OCI-LY3 (cell line): ENCODE measurements at regions not wholly inside any gene's neighbourhood (a gene's known extent, or its start where the extent isn't known, plus 50 kb on each side); places are given as distances from the start of the nearest gene placed in this dataset.
"Not testable (repeated sequence)": the region's sequence is repeated elsewhere in the genome, so short reads cannot be mapped to it uniquely, and the experiment has no call there.

ENCODE experiments used
- H2AFZ ChIP-seq: fragments of 200-600, 300-600 bp; shearing (Covaris generic); 2 replicates; pipeline ENCODE4 v1.6.0; 2014; ENCODE audit warnings: antibody characterized with exemption, low read depth, low read length
- H3K27ac ChIP-seq: fragments of 200-600, 300-600 bp; sonication (generic); 2 replicates; pipeline ENCODE4 v1.5.1; 2014; ENCODE audit warnings: mild to moderate bottlenecking, low read length, moderate library complexity, mixed read lengths
- H3K27me3 ChIP-seq: fragments of 200-600, 300-600 bp; sonication (generic); 2 replicates; pipeline ENCODE4 v1.6.1; 2014; ENCODE audit warnings: low read depth, low read length, mixed read lengths
- H3K36me3 ChIP-seq: fragments of 200-600, 300-600 bp; sonication (generic); replicated peaks from 2 replicates; pipeline ENCODE3; 2014; ENCODE audit warnings: low read depth, low read length, mixed read lengths
- H3K4me1 ChIP-seq: fragments of 300-600, 200-600 bp; sonication (generic); 2 replicates; pipeline ENCODE4 v1.6.1; 2014; ENCODE audit warnings: low read length, mixed read lengths
- H3K4me2 ChIP-seq: fragments of 200-600, 300-600 bp; sonication (generic); 2 replicates; pipeline ENCODE4 v1.6.1; 2014; ENCODE audit warnings: low read length, mixed read lengths
- H3K4me3 ChIP-seq: fragments of 300-600, 200-600 bp; sonication (generic); 2 replicates; pipeline ENCODE4 v1.5.1; 2014; ENCODE audit warnings: antibody characterized with exemption, mild to moderate bottlenecking, low read length, moderate library complexity
- H3K79me2 ChIP-seq: fragments of 300-600, 200-600 bp; shearing (Covaris generic); 2 replicates; pipeline ENCODE4 v1.6.1; 2014; ENCODE audit warnings: mild to moderate bottlenecking, low read length, mixed read lengths
- H3K9ac ChIP-seq: fragments of 300-600, 200-600 bp; shearing (Covaris generic); 2 replicates; pipeline ENCODE4 v1.6.0; 2014; ENCODE audit warnings: mild to moderate bottlenecking, low read length, moderate library complexity
- H3K9me3 ChIP-seq: fragments of 200-600, 300-600 bp; shearing (Covaris generic); 2 replicates; pipeline ENCODE4 v1.6.1; 2014; ENCODE audit warnings: low read length, mixed read lengths; ENCODE audit not compliant: insufficient read depth
- H4K20me1 ChIP-seq: fragments of 200-600, 300-600 bp; sonication (generic); 2 replicates; pipeline ENCODE4 v1.6.1; 2016; ENCODE audit warnings: low read length, mixed read lengths; ENCODE audit not compliant: insufficient read depth
- CTCF ChIP-seq: fragments of 200-600, 300-600 bp; sonication (generic); IDR thresholded peaks from 2 replicates; pipeline ENCODE4 v1.5.1; 2014; ENCODE audit warnings: antibody characterized with exemption, low read length, low read depth
- EZH2phosphoT487 ChIP-seq: fragments of 200-600 bp; shearing (Covaris generic); IDR thresholded peaks from 2 replicates; pipeline ENCODE4 v1.6.1; 2018; ENCODE audit warnings: antibody characterized with exemption, mixed run types, low read depth

GRCh38 chr4:72876946-72877345 lies 192.6 kb downstream of the COX18 start:
- no peaks in the 10 kb centered on the region for H3K4me1 ChIP-seq
- H2AFZ ChIP-seq, result no peak overlapping the region
- no peaks in the 10 kb centered on the region for H3K36me3 ChIP-seq
- H3K9me3 ChIP-seq, result no peaks in the 10 kb centered on the region
- no peak overlapping the region for H3K4me3 ChIP-seq
- H3K9ac ChIP-seq, result no peak overlapping the region
- no peak overlapping the region for H3K27ac ChIP-seq
- no peaks in the 10 kb centered on the region for H4K20me1 ChIP-seq
- H3K4me2 ChIP-seq, result no peak overlapping the region
- H3K79me2 ChIP-seq, result no peaks in the 10 kb centered on the region
- H3K27me3 ChIP-seq, result no peaks in the 10 kb centered on the region
- TF ChIP-seq CTCF, result no peak
- TF ChIP-seq EZH2phosphoT487, result no peak

GRCh38 chr4:72875545-72875944 lies 194.0 kb downstream of the COX18 start:
- Histone ChIP-seq H3K27me3 (no peaks in the 10 kb centered on the region), H3K4me3 (no peak overlapping the region), H2AFZ (no peak overlapping the region), H3K9ac (no peak overlapping the region), H3K4me1 (no peaks in the 10 kb centered on the region), H3K36me3 (no peaks in the 10 kb centered on the region), H3K79me2 (no peaks in the 10 kb centered on the region), H4K20me1 (no peaks in the 10 kb centered on the region), H3K9me3 (no peaks in the 10 kb centered on the region), H3K27ac (no peak overlapping the region), H3K4me2 (no peak overlapping the region)
- TF ChIP-seq CTCF (no peak), EZH2phosphoT487 (no peak)

GRCh38 chr4:72875138-72875537 lies 194.4 kb downstream of the COX18 start:
- Histone ChIP-seq H3K27me3 (no peaks in the 10 kb centered on the region), H3K79me2 (no peaks in the 10 kb centered on the region)

GRCh38 chr4:72864898-72865297 lies 204.6 kb downstream of the COX18 start:
- H3K4me3 ChIP-seq, result no peak overlapping the region
- no peaks in the 10 kb centered on the region for H4K20me1 ChIP-seq
- H2AFZ ChIP-seq, result no peak overlapping the region
- no peaks in the 10 kb centered on the region for H3K9me3 ChIP-seq
- no peak for TF ChIP-seq CTCF
- no peaks in the 10 kb centered on the region for H3K79me2 ChIP-seq
- no peak overlapping the region for H3K4me2 ChIP-seq
- no peak overlapping the region for H3K27ac ChIP-seq
- no peaks in the 10 kb centered on the region for H3K36me3 ChIP-seq
- H3K4me1 ChIP-seq, result no peaks in the 10 kb centered on the region
- H3K9ac ChIP-seq, result no peak overlapping the region
- no peaks in the 10 kb centered on the region for H3K27me3 ChIP-seq

More at GRCh38 chr4:72875138-72875537, 194.4 kb downstream of the COX18 start:
- Histone ChIP-seq H3K4me3 (no peak overlapping the region), H3K9me3 (no peaks in the 10 kb centered on the region), H3K36me3 (no peaks in the 10 kb centered on the region), H3K9ac (no peak overlapping the region), H4K20me1 (no peaks in the 10 kb centered on the region), H2AFZ (no peak overlapping the region), H3K4me2 (no peak overlapping the region), H3K4me1 (no peaks in the 10 kb centered on the region), H3K27ac (no peak overlapping the region)
- TF ChIP-seq EZH2phosphoT487, result no peak
- TF ChIP-seq CTCF, result no peak

- not testable (repeated sequence) for H4K20me1 ChIP-seq, H3K4me3 ChIP-seq, H3K9ac ChIP-seq, H3K36me3 ChIP-seq, H3K27me3 ChIP-seq, H3K27ac ChIP-seq, H2AFZ ChIP-seq, H3K9me3 ChIP-seq, H3K79me2 ChIP-seq, H3K4me1 ChIP-seq, H3K4me2 ChIP-seq
These were observed 205.2 kb downstream of the COX18 start for GRCh38 chr4:72864277-72864676.
